ENCODE measurements at regions not wholly inside any gene's neighbourhood (a gene's known extent, or its start where the extent isn't known, plus 50 kb on each side); places are given as distances from the start of the nearest gene placed in this dataset.

GRCh38 chr1:208557046-208557722 lies 313.0 kb upstream of the PLXNA2 start:
- no peaks in the 10 kb centered on the region for H3K4me1 Mint-ChIP-seq (ENCODE audit: low read depth)
- intact Hi-C loops (cut with micrococcal nuclease): no loop called here
- no peak overlapping the region for H3K4me3 Mint-ChIP-seq
- no peaks in the 10 kb centered on the region for H3K36me3 Mint-ChIP-seq (ENCODE audit: low read depth)
- DNase-seq (no peak), ATAC-seq (no peak)
- H3K27ac Mint-ChIP-seq: no peak overlapping the region
- H3K27me3 Mint-ChIP-seq: peaks cover 4% of the 10 kb centered on the region
- no peak for TF ChIP-seq CTCF (IDR thresholded peaks at IDR 0.05)
- POLR2A ChIA-PET: interaction anchor here (0.6 kb wide), 1 partner anchor 141 kb away, joined by 3 read pairs; no protein-coding TSS in a partner anchor
- no peaks in the 10 kb centered on the region for H3K9me3 Mint-ChIP-seq
- CTCF ChIA-PET: no interaction called here

DNA sequence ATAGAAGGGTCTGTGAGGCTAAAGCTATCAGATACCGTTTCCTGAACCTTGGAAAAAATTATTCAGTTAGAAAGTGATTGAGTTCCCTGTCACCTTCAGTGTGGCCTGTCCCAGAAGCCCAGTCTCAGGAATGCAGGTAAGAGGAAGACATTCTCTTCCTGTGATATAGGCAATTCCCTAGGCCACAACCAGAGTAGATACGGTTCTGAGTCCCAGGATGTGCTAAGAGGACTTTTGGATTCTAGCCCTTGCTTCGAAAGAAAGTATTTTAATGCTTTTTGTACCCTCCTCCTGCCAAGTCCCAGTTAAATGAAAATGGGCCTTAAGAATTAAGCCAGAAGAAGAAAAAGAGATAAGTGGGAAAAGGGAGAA lies 313.5 kb upstream of the PLXNA2 start:
- H3K9me3 Mint-ChIP-seq: no peaks in the 10 kb centered on the region
- no peak overlapping the region for H3K4me3 Mint-ChIP-seq
- no peak overlapping the region for H3K27ac Mint-ChIP-seq
- no peak for ATAC-seq
- H3K4me1 Mint-ChIP-seq (ENCODE audit: low read depth): no peaks in the 10 kb centered on the region
- peaks cover 4% of the 10 kb centered on the region for H3K27me3 Mint-ChIP-seq
- intact Hi-C loops (cut with micrococcal nuclease): no loop called here
- TF ChIP-seq CTCF (IDR thresholded peaks at IDR 0.05): no peak
- CTCF ChIA-PET: no interaction called here
- no peaks in the 10 kb centered on the region for H3K36me3 Mint-ChIP-seq (ENCODE audit: low read depth)
- DNase-seq: no peak
- POLR2A ChIA-PET: interaction anchor here (0.6 kb wide), 1 partner anchor 141 kb away, joined by 3 read pairs; no protein-coding TSS in a partner anchor

GRCh38 chr1:208559597-208560329 lies 315.6 kb upstream of the PLXNA2 start:
- POLR2A ChIA-PET: interaction anchor here (0.6 kb wide), 3 partner anchors 19 to 1899 kb away, joined by 3 read pairs; no protein-coding TSS in a partner anchor

GRCh38 chr1:208562151-208562960 lies 318.2 kb upstream of the PLXNA2 start:
- peaks cover 7% of the 10 kb centered on the region for H3K27me3 Mint-ChIP-seq
- POLR2A ChIA-PET: no interaction called here

More at GRCh38 chr1:208559597-208560329, 315.6 kb upstream of the PLXNA2 start:
- H3K4me1 Mint-ChIP-seq (ENCODE audit: low read depth): no peaks in the 10 kb centered on the region
- H3K9me3 Mint-ChIP-seq: no peaks in the 10 kb centered on the region
- H3K36me3 Mint-ChIP-seq (ENCODE audit: low read depth): no peaks in the 10 kb centered on the region
- peaks cover 3% of the 10 kb centered on the region for H3K27me3 Mint-ChIP-seq
- no peak overlapping the region for H3K27ac Mint-ChIP-seq
- intact Hi-C loops (cut with micrococcal nuclease): no loop called here
- no peak for TF ChIP-seq CTCF (IDR thresholded peaks at IDR 0.05)
- CTCF ChIA-PET: no interaction called here
- no peak overlapping the region for H3K4me3 Mint-ChIP-seq
- no peak for ATAC-seq
- no peak for DNase-seq

More at GRCh38 chr1:208562151-208562960, 318.2 kb upstream of the PLXNA2 start:
- no peak for ATAC-seq
- no peak for TF ChIP-seq CTCF (IDR thresholded peaks at IDR 0.05)
- Mint-ChIP-seq H3K4me1 (ENCODE audit: low read depth) (no peaks in the 10 kb centered on the region), H3K36me3 (ENCODE audit: low read depth) (no peaks in the 10 kb centered on the region), H3K4me3 (no peak overlapping the region), H3K9me3 (no peaks in the 10 kb centered on the region), H3K27ac (no peak overlapping the region)
- intact Hi-C loops (cut with micrococcal nuclease): no loop called here
- CTCF ChIA-PET: no interaction called here
- DNase-seq: no peak
